ENCODE measurements at regions not wholly inside any gene's neighbourhood (a gene's known extent, or its start where the extent isn't known, plus 50 kb on each side); places are given as distances from the start of the nearest gene placed in this dataset.

GRCh38 chr9:90419221-90419851 is 223.3 kb downstream of the DIRAS2 start:
- intact Hi-C loops (cut with micrococcal nuclease) = no loop called here

DNA sequence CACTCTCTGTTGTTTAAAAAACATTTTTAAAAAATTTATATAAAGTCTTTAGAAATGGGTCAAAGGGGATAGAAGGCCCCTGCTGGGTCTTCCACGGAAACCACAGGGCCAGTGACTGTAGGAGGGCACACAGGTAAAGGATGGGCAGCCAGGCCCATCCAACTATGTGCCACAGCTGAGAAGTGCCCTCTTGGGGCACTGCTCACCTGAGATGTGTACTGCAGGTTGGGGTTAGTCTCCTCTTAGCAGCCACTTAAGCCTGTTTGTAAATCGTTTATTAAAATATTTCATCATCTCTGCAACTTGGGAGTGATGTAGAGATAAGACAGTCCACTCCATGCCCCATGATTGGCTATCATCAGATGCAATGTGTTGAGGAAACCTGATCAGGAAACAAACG is 222.4 kb downstream of the DIRAS2 start:
- intact Hi-C loops (cut with micrococcal nuclease) = no loop called here

DNA sequence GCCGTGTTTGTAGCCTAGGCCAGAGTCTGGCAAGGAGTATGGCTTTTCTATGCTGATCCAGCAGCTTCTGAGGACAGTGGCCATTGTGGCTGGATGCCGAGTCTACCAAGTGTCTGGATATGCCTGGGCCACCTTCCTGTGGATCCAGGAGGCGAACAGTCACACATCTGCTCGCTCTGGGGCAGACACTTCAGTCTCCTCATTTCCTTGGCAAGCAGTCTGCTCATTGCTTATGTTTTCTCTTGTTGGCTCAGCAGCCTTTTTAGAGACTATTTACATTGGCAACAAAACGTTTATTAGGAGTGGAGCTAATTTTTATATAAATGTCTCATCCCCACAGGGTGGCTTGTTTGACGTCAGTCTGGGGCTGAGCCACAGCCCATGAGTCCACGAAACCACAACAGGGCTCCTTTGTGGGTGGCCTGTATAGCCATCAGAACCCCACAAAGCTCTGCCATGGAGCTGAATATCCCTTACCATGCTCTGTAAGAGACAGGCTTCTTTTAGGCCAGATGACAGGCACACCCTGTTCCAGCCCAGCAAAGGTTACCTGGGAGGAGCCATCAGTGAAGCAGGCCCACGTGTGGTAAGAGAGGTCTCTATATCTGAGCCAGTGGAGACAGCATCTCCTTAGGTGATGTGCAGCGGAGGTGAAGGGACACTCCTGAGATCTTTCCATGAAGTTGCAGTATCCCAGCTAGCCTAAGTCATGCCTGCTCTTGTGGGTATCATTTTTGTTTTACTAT is 221.7 kb downstream of the DIRAS2 start:
- intact Hi-C loops (cut with micrococcal nuclease) = no loop called here

DNA sequence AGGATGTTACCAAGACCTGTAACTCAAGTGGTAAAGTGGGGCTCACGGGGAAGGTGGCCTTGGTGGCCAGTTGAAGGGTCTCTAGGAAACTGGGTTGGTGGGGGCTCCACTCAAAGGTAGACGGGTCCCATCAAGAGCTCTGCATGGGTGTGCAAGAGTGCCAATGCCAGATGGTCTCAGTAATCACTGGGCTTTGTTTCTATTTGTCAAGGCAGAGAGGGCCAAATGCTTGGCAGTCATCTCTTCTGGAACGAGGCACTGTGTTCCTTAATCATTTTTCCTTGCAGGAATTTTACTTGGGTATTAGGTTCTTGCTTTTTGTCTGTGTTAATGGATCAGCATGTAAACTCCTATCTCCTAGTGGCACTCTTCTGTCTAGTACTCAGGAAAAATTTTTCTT is 220.8 kb downstream of the DIRAS2 start:
- intact Hi-C loops (cut with micrococcal nuclease) = no loop called here

DNA sequence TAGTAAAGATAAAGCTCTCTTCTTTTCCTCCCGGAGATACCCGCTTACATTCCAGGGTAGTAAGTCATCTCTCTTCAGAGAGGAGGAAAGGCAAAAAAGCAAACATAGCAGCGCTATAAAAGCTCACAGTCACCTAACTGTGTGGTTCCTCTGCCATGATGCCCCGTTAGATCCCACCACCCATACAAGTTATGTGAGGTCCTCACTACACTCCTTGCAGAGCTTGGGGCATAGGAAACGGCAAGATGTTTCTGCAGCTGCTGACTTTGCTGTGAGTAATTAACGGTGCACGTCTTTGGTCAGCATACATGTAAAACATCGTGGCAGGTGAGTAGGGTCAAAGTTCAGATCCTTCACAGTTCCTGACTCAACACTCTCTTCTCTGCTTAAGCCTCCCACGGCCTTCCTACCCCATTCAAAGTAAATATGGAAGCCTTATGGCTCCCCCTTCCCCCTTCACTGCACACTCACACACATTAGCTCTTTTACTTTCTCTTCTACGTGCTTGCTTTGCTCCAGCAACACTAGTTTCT is 218.9 kb downstream of the DIRAS2 start:
- intact Hi-C loops (cut with micrococcal nuclease) = no loop called here

DNA sequence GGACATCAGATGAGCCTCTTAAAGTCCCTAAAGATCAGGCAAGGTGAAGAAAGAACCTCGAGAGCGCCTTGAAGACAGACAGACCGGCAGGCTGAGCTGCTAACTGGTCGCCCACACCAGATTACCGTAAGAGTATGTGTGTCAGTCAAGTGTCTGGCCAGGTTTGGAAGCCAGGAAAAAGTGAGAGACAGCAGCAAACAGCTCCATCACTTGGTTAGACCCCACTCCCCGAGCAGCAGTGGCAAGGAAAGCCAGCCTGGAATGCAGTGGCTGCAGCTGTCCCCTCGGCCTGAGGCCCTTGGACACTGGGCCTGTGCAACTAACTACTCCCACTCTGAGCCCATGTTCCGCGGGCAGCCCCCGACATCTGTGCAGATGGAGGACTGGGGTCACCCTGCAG is 214.1 kb downstream of the DIRAS2 start:
- intact Hi-C loops (cut with micrococcal nuclease) = no loop called here

DNA sequence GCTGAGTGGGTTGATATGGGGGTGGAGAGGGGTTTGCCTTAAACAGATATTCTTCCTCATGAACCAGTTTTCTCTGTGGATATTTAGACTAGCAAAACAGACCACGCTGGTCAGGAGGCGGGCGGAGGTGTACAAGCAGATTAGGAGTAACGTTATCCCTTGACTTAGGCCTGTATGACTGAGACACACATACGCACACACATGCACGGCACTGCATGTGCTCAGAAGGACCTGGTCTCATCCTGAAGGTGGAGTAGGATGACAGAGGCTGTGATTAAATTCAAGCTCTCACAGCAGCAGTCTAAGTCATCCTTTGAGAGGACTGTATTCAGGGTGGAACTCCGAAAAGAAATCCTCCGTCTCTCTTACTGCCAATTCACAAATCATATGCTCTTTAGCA is 209.7 kb downstream of the DIRAS2 start:
- intact Hi-C loops (cut with micrococcal nuclease) = no loop called here

DNA sequence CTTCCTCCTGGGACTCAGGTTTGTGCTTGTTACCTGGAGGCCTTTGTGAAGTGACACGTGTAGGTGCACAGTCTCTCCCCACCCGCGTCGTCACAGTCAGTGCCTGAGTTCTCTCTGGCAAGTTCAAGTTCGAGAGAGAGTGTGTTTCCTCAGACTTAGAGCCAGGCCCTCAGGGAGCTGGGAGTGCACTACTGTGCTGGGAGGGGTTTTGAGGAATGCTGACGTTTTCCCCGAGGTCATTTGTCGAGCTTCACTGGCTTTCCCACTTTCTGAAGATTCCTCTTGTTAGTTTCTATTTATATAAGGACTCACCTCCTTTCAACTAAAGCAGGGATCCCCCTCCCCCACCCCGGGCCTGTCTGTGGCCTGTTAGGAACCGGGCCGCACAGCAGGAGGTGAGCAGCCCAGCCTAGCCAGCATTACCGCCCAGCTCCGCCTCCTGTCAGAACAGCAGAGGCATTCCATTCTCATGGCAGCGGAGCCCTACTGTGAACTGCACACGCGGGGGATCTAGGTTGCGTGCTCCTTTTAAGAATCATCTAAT is 209.2 kb downstream of the DIRAS2 start:
- intact Hi-C loops (cut with micrococcal nuclease) = no loop called here

GRCh38 chr9:90441814-90442213 is 200.8 kb downstream of the DIRAS2 start:
- intact Hi-C loops (cut with micrococcal nuclease) = no loop called here

DNA sequence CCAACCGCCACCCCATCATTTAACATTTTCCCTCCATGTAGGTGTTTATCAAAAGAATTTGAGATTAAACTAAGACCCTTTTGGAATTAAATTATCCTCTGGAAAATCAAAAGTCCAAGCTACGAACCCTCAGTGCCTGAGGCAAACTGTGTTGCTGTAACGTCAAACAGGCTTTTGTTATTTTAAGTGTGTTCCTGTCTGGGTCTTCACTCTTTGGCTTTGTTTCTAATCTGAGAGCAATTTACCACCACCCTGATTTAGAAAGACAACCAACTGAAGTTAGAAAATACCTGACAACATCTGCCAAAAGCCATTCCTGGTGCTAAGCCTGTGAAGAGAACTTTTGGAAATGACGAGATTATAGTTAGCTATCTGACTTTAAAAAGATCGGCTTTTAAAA is 199.9 kb downstream of the DIRAS2 start:
- intact Hi-C loops (cut with micrococcal nuclease) = no loop called here

DNA sequence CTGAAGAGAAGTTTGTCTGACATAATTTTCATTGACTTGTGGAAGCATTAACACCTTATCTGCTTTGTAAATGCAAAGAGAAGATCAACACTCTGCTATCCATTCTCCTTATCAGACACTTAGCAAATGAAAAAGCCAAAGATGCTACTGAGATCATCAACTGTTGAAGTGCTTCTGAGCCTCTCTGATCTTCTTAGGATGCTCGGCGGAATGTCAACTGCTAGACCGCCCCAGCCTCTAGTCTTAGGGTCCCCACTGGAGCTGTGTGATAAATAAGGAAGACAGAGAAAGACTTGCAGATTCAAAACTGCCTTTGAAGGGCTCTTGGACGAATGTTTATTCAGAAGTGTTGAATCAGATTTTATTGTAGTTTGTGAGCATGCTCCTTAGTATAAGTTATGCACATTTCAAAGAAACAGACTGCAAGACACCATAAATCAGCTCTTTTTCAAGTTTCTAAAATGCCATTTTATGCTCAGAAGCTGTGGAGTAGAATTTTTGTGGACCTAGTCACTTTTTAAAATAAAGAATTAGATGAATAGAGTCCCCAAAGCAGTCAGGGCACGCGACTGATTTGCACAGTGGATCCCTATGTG is 197.9 kb downstream of the DIRAS2 start:
- intact Hi-C loops (cut with micrococcal nuclease) = no loop called here

DNA sequence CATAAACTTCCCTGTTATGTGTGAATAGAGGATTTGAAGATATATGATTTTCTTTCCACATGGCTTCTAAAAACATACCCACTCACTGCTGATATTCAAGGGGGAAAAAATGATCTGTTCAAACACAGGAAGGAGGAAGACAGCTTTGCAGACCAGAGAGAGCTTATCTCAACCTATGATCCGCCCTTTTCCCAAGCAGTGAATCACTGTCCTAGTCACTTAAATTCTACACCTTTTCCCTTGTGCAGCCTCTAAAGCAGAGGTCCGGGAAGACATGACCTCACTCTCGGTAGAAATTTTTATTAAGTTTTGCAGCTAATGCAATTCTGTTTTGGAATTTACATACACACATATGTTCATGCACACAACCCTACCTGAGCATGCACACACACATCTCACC is 197.2 kb downstream of the DIRAS2 start:
- intact Hi-C loops (cut with micrococcal nuclease) = no loop called here

GRCh38 chr9:90446200-90446948 is 196.2 kb downstream of the DIRAS2 start:
- intact Hi-C loops (cut with micrococcal nuclease) = no loop called here

GRCh38 chr9:90447773-90448172 is 194.9 kb downstream of the DIRAS2 start:
- intact Hi-C loops (cut with micrococcal nuclease) = no loop called here

- intact Hi-C loops (cut with micrococcal nuclease) = no loop called here
Measured at GRCh38 chr9:90449213-90449925, 193.3 kb downstream of the DIRAS2 start.

GRCh38 chr9:90451804-90452203 is 190.8 kb downstream of the DIRAS2 start:
- intact Hi-C loops (cut with micrococcal nuclease) = no loop called here

GRCh38 chr9:90455316-90455715 is 187.3 kb downstream of the DIRAS2 start:
- intact Hi-C loops (cut with micrococcal nuclease) = no loop called here

DNA sequence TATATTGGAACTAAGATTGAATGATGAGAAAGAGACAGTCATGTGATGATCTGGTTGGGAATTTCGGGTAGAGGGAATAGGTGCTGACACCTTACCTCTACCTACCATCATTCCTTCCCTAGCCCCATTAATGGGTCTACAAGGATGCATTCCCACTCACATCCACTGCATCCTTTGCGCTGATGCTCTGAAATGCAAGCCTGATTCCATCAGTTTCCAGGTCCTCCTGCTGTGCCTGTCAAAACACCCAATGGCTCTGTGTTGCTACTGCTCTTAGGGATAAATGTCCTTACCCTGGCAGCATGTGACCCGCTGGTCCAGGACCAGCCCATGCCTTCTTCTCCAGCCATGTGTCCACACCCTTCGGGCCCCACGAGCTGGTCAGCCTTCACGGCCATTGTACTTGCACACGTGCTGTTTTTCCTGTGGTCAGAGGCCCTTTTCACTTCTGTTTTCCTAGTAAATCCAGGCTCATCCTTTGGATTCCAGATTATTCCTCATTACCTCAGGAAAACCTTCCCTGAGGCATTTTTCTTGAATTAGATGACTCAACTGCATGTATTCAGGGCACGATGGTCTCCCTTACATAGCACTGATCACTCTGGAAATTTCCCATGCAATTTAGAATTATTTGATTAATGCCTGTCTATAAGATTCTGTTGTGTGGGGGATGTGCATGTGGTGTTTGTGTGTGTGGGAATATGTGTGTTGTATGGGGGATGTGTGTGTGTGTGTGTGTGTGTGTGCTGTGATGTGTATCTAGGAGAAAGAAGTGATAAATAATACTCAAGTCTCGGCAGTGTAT is 185.0 kb downstream of the DIRAS2 start:
- intact Hi-C loops (cut with micrococcal nuclease) = no loop called here

- intact Hi-C loops (cut with micrococcal nuclease) = no loop called here
Measured at GRCh38 chr9:90458485-90458884, 184.1 kb downstream of the DIRAS2 start.

DNA sequence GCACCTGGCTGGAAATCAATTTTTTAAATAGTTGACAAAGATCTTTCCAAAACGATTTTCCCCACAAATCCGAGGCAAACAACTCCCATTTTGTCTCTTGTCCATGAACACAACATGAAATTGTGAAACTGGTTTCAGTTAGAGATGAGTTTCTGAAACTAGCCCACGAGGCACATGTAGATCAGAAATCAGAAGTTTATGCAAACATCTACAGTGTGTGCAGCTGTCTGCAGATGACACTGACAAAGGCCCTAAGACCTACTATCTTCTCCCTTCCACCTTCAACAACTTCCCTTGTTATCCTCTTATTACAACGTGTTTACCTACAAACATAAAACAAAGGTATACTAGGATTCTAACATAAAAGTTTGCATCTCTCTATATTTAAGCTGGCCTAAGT is 183.3 kb downstream of the DIRAS2 start:
- intact Hi-C loops (cut with micrococcal nuclease) = no loop called here
